ENCODE measurements at regions not wholly inside any gene's neighbourhood (a gene's known extent, or its start where the extent isn't known, plus 50 kb on each side); places are given as distances from the start of the nearest gene placed in this dataset.

DNA sequence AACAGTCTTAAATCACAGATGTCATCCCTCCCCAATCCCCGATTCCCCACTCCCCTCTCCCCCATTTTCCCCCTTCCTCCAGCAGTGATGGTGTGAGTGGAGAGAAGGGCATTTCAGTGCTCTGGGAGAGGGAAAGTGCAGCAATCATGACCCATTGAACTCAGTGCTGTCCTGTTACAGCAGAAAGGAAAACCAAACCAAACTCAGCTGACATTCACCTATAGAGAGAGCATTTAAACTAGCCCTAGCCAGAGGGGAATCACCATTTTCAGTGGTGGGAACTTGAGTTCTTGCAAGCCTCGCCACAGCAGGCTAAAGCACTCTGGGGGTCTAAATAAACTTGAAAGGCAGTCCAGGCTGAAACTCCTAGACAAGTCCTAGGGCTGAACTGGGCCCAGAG is 129.9 kb upstream of the COL21A1 start:
- DNase-seq, result no peak

DNA sequence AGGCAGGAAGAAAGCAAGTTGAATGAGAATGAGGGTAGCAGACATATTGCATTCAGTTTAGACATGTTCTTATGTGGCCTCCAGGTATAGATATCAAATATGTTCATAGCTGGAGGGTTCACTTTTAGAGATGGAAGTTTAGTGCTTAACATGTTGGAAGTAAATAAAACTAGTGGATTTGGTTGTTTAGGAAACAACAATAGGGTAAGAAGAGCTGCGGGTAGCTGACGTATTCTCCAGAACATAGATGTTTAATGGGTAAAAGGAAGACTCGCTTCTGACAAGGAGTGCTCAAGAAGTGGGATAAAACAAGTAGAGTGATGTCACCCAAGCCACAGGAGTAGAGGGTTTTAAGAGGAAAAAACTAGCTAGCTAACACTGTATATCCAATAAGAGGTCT is 128.4 kb upstream of the COL21A1 start:
- DNase-seq, result no peak

DNA sequence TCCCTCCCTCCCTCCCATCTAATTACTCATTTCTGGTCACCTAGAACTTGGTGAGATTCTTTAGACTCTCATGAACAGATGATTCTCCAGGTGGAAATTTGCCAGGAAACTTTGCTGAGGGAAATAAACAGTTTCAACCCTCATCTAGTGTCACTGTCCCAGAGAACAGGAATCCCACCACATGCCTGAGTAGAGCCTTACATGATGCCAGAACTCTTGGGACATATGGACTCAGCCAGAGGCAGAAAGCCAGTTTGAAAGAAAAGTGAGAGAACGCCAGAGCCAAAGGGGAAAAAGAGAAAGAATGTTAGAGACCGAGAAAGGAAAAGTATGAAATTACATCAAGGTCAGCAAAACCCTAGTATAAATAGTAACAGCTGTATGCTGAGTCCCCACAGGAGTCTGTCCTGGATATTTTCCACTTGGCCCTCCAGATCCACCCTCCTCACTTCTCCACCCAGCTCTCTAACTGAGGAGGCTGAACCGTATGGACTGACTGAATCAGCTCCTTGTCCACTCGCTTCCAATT is 127.5 kb upstream of the COL21A1 start:
- DNase-seq, result no peak

DNA sequence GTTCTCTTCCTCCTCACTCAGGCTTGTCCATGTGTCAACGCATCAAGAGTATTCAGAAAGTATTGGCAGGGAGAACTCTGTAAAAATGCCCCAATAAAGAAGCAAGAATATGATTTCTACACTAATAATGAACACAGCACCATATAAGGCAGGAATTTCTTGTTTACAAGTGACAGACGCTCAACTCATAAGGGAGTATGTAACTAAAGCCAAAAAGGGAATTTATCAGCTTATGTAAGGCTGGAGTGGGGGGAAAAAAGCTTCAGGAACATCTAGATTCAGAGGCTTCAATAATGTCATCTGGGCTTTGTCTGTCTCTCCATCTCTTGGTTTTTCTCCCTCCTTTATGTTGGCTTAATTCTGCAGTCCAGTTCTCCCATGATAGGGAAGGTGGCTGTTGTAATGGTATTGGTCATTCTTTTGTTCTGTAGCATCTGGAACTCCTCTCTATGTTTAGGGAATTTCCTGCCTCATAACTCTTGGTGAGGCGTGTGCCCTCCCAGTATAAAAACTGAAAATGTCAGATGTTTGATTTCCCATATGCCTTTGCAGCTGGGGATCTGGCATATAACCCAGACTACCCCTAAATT is 125.1 kb upstream of the COL21A1 start:
- no peak for DNase-seq

DNA sequence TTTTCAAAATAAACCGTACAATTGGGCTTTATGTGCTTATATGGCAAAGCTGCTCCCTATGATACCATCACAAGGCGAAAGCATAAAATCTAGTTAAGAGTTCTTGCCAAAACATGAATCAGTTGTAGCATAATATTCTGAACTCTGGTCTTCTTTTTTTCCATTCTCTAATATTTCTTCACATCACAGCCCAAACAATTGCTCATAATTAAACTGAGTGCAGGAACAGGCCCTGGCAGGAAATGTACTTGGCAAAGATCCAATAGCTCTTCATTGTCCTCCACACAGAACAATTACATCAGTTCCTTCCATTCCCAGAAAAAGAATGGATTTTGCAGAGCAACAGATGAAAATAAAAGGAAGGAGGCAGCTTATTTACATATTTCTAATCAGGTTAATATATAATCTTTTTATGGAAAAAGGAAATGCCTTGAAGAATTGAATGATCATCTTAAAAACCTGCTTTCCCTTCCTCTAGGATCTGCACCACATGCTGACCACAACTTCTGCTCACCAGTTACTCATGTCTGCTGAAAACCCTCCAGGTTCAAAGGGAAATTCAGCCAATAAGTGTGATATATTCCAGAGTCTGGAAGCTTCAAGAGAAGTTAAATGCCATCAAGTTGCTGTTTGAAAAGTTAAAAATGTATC is 123.3 kb upstream of the COL21A1 start:
- DNase-seq, result no peak

DNA sequence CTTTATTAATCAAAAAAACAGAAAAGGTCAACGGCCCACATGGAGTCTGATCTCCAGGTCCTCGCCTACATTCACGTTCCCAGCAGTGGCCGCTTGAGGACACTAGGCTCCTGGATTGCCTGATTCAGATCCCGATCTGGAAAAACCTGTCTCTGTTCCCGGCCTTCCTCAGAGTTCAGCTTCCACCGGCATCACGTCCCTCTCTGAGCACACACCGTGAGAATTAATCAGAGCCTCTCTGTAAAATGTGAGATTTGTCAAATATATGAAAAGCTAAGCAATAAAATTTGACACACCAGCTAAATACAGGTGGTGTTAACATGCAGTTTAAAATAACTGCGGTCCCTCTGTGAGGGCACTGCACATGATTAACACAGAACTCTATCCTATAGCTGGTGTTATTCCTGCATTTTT is 122.8 kb upstream of the COL21A1 start:
- no peak for DNase-seq

DNA sequence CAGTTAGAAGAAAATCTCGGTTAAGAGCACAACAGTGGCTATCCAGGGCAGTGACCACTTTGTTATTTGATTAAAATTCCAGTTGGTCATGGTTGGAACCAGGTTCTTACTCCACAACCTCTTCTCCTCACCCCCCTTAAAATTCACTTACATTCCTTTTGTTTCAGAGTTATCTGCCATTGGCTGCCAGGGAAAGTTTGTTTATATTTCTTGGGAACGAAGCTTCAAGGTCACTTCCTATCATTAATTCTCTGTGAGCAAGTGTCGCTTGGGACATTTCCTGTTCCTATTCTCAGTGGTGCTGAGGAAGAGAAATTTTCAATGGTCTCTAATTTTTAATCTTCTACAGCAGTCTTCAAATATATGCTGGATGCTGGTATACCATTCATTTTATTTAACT is 121.1 kb upstream of the COL21A1 start:
- no peak for DNase-seq

DNA sequence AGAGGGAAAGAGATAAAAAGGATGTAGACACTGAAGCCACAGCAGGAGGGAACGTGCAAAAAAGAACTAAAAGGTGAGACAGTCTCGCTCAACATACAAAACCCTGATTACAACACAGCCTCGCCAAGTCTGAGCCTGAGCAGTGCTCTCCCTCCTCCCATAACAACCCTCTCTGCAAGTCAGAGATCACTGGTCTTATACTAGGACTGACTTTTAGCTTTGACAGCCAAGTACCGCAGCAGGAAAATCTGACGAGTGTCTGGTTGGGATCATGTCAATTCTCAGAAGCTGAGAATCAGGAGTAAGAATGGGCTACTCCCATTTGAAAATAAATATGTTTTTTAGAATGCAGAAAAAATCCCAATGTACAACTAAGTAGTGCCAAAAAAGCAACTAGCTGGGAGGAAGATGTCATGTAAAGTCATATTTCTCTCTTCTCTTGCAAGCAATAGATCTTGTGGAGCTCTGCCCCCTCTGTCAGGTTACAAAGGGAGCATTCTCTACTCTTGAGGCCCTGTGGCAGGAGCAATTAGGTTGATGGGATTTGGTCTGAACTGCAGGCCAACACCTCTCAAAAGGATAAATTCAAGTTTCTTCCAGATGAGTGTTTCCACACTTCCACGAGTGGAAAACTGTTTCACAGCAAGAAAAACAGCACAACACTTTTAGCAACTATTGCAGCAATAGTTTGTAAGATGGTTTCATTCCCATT is 118.9 kb upstream of the COL21A1 start:
- DNase-seq, result no peak

DNA sequence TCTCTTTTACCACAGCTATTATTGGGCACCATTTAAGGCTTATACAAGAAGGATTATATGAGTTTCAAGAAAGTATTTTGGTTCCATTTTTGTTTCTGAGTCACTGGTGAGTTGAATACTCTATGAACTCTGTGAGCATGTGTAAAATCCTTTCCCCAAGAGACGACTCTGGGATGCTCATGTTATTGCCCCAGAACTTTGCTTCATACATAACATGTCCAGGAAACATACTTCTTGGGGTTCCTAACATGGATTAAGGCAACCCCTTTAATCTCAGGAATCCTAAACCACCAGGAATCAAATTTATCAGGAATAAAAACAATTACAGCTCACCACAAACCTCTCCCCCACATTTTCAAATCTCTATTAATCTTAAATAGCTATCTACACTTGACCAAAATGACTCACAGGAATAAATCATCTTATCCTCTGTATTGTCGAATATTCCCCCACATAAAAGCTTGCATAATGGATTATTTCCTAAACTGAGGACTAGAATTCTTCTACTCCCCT is 117.5 kb upstream of the COL21A1 start:
- no peak for DNase-seq

DNA sequence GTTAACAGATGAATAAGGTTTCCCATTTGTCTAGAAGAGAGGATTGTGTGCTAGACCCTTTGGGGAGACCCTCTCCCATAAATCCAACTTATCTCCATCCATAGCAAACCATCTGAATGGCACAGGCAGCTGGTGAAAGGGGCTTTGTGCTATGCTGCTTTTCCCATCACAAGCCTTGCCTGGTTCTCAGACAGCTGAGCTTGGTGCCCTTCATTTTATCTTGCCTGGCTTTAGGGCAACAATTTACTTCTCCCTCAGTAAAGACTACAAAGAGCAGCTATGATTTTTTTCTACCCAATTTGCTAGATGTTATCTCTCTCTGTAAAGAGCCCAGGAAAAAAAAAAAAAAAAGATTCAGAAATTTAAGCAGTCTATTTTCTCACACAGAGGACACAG is 117.0 kb upstream of the COL21A1 start:
- no peak for DNase-seq

DNA sequence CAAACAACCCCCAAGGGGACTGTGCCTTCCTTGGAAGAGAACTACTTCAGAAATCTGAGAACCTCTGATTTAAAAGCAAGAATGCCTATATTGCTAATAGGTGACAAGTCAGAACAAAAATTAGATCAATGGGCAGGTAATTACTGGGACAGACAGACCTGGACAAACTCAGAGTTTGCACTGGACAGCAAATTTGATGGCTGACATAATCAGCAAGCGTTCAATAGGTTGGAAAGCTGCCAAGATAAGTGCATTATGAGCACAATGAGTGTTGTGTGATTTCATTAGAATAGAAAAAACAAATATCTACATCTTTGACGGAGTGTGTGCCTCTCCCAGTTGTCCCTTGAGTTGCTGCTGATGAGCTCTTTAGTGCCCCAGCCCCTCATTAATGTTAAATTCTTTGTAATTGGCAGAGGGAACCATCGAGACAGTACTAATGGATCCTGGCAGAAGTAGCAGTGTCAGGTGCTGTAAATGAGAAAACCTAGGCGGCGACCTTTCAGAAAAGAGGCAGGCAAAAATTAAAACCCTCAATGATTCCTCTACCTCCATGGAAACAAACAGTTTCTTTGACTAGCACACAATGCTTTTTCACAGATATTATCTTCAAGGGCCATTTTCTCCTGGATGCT is 116.5 kb upstream of the COL21A1 start:
- no peak for DNase-seq

DNA sequence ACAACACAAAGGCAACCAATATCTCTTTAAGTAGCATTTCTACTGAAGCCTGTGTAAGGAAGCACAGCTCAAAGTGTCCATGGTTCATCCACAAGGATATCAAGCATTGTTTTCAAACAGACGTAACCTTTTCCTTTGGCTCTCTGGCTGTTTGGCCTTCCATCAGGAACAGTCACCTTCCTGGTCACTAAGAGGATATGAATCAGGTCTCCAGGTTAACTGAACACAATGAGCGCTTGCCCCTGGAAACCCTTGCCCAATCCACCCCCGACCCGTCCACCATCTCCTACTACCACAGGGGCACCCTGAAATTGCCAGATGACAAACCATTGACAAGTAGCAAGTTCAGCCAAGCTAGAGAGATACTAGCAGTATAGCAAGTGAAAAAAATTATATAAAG is 114.4 kb upstream of the COL21A1 start:
- DNase-seq, result no peak

DNA sequence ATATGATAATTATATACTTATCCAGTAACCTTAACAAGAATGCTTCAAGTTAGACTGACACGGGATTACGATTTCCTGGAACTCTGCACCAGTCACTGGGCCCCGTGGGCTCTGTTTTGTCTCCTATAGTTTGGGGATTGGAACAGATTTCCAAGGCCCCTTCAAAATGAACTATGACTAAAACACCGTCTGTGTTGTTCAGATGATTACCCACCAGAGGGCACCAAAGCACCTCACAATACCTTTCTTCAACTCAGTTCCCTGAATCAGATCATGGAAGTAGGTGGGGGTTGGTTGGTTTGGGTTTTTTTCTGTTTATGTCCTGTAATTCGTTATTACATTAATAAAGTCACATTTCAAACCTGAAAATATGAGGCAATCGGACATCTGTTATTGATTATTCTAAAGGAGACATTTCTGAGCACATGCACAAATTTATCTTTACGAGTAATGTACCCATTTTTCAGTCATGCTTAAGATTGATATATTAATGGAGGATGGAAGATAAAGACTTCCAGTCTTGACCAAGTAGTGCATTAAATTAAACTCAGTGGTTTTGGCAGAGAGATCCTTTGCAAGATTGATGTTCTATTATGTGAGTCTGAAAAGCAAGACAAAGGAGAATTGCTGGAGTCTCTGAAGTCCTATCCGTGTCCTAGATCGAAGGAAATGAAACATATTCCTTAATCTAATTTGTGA is 112.0 kb upstream of the COL21A1 start:
- peak; percentile 28 for DNase-seq

DNA sequence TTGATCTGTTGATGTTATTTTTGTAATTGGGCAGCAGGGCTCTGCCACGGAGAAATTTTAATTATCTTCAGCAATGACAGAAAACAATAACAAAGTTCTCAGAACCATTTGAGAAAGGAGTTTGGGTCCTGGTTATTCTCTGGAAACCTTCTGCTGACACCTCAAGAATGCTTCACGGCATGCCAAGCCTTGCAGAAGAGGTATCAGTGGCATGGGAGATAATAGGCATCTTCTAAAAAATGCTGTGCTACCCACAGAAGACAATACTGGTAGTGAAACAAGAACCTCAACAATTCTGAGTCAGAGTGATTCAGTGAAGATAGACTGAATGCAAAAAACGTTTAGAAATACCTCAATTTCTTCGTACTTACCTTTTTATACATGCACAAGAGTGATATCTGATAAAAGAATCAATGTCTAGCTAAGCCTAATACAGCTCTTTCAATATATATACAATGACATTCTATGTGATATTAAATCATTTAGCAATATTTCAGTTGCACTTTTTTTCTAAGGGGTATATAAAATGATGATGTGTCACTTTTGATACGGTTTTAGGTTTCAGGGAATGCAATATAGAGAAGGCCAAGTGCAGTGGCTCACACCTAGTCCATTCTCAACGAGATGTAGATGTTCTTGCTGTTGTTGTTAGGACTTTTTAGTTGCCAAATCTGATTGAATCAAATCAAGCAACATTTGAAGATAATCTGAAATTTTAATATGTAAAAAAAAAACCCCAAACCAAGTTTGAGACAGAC is 110.4 kb upstream of the COL21A1 start:
- no peak for DNase-seq

DNA sequence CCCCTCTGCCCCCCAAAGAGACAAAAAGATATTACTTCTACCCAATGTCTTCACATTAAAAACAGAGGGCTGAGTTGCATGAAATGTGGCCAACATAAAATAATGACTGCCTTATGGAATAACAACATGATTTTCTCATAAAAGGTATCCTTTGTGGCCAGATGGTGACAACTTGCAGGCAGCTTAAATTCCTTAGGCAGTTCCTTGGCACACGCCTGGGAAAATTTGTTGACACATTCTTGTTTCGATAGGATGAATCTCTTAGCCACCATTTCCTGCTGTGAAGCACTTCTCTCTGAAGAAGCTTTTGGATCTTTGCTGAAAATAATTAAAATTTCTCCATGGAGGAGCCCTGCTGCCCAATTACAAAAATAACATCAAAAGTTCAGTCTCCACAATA is 109.0 kb upstream of the COL21A1 start:
- no peak for DNase-seq

DNA sequence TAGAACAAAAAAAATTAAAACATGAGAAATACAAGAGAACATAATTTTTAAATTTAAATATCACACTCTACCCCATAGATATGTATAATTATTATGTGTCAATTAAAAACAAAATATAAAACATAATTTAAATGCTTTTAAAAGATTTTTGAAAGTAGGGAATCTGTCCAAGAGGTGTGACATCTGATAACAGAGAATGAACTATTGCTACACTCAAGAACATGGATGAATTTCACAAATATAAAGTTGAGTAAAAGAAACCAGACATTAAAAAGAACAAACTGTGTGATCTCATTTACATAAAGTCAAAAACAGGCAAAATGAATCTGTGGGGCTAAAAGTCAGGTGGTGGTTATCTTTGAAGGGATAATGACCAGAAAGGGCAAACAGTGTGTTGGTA is 106.5 kb upstream of the COL21A1 start:
- DNase-seq, result no peak

DNA sequence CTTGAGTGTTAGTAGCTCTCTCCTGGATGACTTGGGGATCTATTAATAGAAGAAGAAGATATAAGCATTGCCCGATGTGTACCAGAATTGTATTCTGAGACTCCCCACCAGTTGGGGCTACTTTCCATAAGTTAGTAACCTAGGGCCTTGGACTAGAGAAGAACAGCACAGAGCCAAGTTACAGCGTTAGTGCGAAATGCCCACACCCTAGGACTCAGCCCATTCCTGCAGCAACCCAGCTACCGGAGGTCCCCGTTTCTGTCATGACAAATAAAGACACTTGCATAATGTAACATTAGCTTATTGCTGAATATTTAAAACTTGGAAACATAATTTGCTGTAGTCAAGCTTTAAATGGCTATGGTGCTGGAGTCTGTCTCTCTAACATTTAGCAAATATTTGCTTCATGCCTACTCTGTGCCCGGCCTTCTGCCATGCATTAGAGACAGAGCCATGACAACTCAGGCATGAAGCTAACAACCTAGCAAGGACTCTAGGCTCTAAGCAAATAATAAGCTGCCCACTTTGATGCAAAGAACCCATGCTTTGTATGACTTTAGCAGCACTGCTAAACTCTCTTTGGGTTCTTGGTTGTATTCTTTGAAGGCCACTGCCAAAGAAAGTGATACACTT is 103.4 kb upstream of the COL21A1 start:
- no peak for DNase-seq

DNA sequence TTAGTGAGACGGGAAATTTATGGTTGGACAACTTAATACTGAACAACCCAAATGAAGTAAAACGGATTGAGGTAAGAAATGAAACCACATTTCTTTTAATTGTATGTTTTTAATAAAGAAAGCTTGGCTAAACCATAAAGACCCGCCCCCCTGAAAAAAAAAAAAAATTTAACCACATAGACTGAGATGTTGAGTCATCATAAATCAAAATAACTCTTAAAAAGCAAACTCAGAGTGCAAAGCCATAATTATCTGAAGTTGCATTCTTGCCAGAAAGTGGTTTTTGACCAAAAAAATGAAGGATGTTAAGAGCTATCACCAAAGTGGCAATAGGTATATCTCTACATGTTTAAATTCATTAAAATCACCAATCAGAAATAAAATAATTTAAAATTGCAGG is 101.8 kb upstream of the COL21A1 start:
- DNase-seq, result no peak

DNA sequence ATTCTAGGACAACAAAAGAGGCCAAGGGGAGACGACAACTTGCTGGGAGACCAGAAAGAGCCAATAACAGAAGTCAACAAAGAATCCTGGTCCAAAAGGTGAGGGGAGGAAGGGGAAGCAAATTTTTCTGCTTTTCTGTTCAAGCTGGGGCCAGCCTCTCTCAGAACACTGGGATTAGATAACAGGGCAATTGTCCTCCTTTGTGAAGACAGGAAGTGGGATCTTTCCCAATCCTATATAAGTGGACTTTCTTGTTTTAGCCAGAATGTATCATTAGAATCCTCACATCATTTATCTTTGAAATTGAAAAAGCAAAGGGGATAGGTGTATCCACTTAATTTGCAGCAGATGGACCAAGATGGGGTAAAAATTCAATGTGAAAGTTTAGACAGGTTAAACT is 101.2 kb upstream of the COL21A1 start:
- no peak for DNase-seq

DNA sequence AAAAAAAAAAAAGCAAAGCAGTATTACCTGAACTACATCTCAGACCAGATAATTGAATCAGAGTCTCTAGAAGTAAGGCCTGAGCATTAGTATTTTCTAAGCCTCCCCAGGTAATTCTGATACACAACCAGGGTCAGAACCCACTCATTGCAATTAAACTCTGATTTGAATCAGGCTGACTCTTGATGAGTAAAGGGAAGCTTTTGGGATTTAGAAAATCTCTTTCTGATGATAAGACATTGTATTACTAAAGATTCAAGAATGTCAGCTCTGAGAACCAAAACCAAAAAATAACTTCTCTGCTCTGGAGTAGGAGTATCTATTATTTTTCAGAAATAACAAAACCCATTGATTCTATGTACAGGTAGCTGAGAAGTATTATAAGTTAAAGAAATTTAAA is 100.1 kb upstream of the COL21A1 start:
- DNase-seq, result no peak

DNA sequence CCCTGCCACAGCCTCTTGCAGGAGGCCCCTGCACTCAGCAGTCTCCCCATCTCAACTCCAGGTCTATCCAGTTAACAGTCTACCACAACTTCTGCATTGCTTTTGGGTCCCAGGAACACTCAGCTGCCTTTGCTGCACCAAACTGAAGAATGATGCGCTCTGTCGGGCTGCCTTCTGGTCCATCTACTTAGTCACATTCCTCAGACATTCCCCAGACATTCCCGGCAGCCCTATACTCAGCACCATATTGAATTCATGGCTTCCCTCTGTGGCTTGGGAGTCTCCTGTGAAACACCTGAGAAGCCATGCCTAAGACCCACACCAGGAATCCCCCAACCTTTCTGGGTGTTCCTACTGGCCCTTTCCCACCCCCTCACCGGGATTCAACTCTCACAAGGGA is 99.6 kb upstream of the COL21A1 start:
- DNase-seq, result no peak
